ENCODE measurements at regions not wholly inside any gene's neighbourhood (a gene's known extent, or its start where the extent isn't known, plus 50 kb on each side); places are given as distances from the start of the nearest gene placed in this dataset.

DNA sequence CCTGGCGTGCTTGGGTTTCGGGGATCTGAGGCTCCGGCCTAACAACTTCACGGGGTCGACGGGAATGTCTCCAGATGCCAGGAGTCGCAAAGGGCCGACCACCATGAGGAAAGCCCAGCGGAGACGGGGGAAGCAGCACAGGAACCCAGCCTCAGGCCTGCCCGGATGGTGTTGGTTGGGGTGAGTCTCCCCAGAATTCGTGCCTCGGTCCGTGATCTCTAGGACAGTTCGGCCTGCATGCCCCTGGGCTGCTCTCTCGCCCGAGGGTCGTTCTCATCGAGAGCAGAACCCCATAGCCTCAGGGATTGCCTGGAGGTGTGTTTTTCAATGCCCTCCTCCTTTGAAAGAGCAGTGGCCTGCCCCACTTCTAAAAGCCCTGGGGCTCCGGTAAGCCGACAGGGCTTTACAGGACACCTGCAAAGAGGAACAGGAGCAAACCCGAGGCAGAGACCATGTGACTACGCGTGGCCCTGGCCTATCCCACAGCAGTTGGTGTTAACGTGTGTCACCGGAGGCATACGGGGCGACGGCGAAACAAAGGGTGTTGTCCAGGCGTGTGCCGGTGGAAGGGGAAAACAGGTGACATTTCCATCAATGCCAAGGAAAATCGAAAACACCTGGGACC is 973.1 kb upstream of the DEFB115 start:
- no peak for TF ChIP-seq TAF1 (IDR thresholded peaks at IDR 0.05; ENCODE audit: borderline replicate concordance, insufficient read depth, low read length)
- TF ChIP-seq POLR2AphosphoS5 (IDR thresholded peaks at IDR 0.05; ENCODE audit: low read depth, low read length): no peak
- TF ChIP-seq SIN3A (IDR thresholded peaks at IDR 0.05; ENCODE audit: borderline replicate concordance, insufficient read depth, low read length): no peak
- TF ChIP-seq FOXP2 (optimal IDR thresholded peaks at IDR 0.05; ENCODE audit: borderline replicate concordance, extremely low read depth, extremely low read length, insufficient read depth): no peak

DNA sequence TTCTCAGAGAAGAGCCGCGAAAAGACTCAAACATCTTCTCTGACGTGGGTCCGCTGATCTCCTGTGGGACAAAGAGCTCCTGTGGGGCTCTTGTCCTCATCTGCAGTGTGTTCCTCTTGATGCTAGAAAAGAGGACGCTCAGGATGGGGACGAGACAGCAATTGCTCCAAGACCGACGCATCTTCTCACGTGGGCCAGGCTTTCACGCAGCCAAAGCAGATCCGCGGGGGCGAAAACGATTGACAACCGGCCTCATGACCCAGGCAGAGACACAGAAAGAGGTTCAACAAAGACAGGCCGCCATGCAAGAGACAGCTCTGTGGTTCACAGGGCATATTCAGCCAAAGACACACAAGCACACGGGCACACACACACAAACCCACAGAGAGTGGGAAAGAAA is 971.8 kb upstream of the DEFB115 start:
- TF ChIP-seq, protein P1, sequence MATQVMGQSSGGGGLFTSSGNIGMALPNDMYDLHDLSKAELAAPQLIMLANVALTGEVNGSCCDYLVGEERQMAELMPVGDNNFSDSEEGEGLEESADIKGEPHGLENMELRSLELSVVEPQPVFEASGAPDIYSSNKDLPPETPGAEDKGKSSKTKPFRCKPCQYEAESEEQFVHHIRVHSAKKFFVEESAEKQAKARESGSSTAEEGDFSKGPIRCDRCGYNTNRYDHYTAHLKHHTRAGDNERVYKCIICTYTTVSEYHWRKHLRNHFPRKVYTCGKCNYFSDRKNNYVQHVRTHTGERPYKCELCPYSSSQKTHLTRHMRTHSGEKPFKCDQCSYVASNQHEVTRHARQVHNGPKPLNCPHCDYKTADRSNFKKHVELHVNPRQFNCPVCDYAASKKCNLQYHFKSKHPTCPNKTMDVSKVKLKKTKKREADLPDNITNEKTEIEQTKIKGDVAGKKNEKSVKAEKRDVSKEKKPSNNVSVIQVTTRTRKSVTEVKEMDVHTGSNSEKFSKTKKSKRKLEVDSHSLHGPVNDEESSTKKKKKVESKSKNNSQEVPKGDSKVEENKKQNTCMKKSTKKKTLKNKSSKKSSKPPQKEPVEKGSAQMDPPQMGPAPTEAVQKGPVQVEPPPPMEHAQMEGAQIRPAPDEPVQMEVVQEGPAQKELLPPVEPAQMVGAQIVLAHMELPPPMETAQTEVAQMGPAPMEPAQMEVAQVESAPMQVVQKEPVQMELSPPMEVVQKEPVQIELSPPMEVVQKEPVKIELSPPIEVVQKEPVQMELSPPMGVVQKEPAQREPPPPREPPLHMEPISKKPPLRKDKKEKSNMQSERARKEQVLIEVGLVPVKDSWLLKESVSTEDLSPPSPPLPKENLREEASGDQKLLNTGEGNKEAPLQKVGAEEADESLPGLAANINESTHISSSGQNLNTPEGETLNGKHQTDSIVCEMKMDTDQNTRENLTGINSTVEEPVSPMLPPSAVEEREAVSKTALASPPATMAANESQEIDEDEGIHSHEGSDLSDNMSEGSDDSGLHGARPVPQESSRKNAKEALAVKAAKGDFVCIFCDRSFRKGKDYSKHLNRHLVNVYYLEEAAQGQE (IDR thresholded peaks at IDR 0.05; ENCODE audit: insufficient read depth in 1 of 2, low read depth in 2 of 2, low read length in 2 of 2): no peak
- no peak for TF ChIP-seq FOXP2 (optimal IDR thresholded peaks at IDR 0.05; ENCODE audit: borderline replicate concordance, extremely low read depth, extremely low read length, insufficient read depth)
- TF ChIP-seq POLR2AphosphoS5 (IDR thresholded peaks at IDR 0.05; ENCODE audit: low read depth, low read length): no peak
- TF ChIP-seq SIN3A (IDR thresholded peaks at IDR 0.05; ENCODE audit: borderline replicate concordance, insufficient read depth, low read length): no peak
- no peak for TF ChIP-seq TAF1 (IDR thresholded peaks at IDR 0.05; ENCODE audit: borderline replicate concordance, insufficient read depth, low read length)

DNA sequence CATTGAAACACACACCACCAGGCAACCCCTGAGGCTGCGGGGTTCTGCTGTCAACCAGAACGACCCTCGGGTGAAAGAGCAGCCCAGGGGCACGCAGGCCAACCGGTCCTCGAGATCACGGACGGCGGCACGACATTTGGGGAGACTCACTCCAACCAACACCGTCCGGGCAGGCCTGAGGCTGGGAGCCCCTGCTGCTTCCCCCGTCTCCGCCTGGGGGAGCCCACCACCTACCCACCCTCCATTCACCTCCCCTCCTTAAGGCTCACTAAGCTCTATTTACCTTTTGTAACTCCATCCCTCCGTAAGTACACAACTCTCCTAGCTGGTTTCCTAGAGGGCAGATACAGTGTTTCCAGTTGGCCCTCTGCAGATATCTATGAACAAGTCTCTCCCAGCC is 971.3 kb upstream of the DEFB115 start:
- TF ChIP-seq SIN3A (IDR thresholded peaks at IDR 0.05; ENCODE audit: borderline replicate concordance, insufficient read depth, low read length): no peak
- no peak for TF ChIP-seq FOXP2 (optimal IDR thresholded peaks at IDR 0.05; ENCODE audit: borderline replicate concordance, extremely low read depth, extremely low read length, insufficient read depth)
- TF ChIP-seq TAF1 (IDR thresholded peaks at IDR 0.05; ENCODE audit: borderline replicate concordance, insufficient read depth, low read length): no peak
- TF ChIP-seq, protein P1 (IDR thresholded peaks at IDR 0.05; ENCODE audit: insufficient read depth in 1 of 2, low read depth in 2 of 2, low read length in 2 of 2): no peak
- no peak for TF ChIP-seq POLR2AphosphoS5 (IDR thresholded peaks at IDR 0.05; ENCODE audit: low read depth, low read length)

DNA sequence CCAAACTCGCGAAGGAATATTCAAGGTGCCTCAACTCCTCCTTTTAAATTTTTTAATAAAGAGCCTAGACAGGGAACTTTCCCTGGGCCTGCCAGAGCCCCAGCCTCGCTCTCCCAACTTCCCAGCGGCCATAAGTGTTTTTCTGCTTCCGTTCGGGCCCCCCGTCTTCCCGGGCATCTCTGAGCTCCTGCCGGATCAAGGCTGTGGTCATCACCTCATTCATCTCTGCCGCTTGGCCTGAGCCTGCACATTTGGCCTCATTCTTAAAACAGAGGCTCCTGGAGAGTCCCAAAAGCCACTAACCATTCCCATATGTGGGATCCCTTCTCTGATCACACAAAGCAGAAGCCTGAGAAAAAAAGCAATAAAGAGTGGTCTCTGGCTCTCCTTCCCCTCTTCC is 969.1 kb upstream of the DEFB115 start:
- no peak for TF ChIP-seq TAF1 (IDR thresholded peaks at IDR 0.05; ENCODE audit: borderline replicate concordance, insufficient read depth, low read length)
- no peak for TF ChIP-seq SIN3A (IDR thresholded peaks at IDR 0.05; ENCODE audit: borderline replicate concordance, insufficient read depth, low read length)
- TF ChIP-seq, protein P1 (IDR thresholded peaks at IDR 0.05; ENCODE audit: insufficient read depth in 1 of 2, low read depth in 2 of 2, low read length in 2 of 2): no peak
- TF ChIP-seq POLR2AphosphoS5 (IDR thresholded peaks at IDR 0.05; ENCODE audit: low read depth, low read length): no peak

DNA sequence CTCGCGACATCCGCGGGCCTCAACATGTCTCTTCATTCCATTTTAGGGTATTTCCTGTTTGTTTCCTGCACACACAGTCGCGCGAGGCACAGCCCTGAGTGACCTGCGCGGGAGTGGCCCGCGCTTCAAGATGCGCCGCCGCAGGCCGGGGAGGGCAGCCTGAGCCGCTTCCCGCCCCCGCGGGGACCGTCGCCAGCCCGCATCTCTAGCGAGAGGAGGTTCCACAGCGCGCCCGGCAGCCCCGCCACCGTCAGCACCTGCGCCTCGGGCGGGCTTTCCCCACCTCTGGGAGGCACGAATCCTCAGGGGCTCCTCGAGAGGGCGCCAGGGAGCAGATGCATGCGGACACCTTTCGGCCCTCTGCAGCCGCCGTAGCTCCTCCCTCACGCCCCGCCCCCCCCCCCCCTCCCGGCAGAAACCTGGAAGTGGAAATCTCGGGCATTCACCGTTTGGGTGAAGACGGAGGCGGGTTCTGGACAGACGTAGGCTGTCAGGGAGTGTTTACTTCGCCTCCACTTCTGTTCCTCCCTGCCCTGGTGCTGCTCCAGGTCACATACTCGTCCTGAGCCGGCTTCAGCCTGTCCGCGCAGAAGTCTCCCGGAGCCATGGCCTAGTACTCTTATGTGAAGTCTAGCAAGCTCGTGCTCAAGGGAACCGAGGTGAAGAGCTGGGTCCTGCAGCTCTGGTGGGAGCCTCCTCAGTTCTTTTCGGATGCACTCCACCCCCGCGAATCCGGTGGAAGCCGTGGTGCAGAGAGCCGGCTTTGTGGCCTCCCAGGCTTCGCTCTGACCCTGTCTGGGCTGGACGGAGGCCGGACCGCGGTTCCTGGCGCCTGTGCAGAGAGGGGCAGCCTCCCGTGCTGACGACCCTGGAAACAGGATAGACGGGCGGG is 880.5 kb upstream of the DEFB115 start:
- TF ChIP-seq, protein P1 (IDR thresholded peaks at IDR 0.05; ENCODE audit: insufficient read depth in 1 of 2, low read depth in 2 of 2, low read length in 2 of 2): 0 out of 4 replicates have a peak, but pooled peaks of 1 of the 2 experiments have one; percentile 34
- TF ChIP-seq FOXP2 (optimal IDR thresholded peaks at IDR 0.05; ENCODE audit: borderline replicate concordance, extremely low read depth, extremely low read length, insufficient read depth) (no peak), SIN3A (IDR thresholded peaks at IDR 0.05; ENCODE audit: borderline replicate concordance, insufficient read depth, low read length) (peak; percentile 44; the same call in 1 of the 2 replicates), TAF1 (IDR thresholded peaks at IDR 0.05; ENCODE audit: borderline replicate concordance, insufficient read depth, low read length) (peak; percentile 64; the same call in 1 of the 2 replicates), POLR2AphosphoS5 (IDR thresholded peaks at IDR 0.05; ENCODE audit: low read depth, low read length) (peak; percentile 54)
